PC-9 (cell line): ENCODE measurements at regions not wholly inside any gene's neighbourhood (a gene's known extent, or its start where the extent isn't known, plus 50 kb on each side); places are given as distances from the start of the nearest gene placed in this dataset.

Source experiments
- BruUV-seq: library from RNA; stranded (reverse); fragments of 400-500 nt; replicated peaks from 2 replicates; lab custom pipeline; 2021; lab: Mats Ljungman, UMichigan
- CTCF ChIA-PET: fragments of 300-600 bp; sonication (Branson Sonifier 250); formaldehyde crosslinking; loops from one replicate; lab custom pipeline; 2022; ENCODE audit warnings: antibody characterized with exemption; lab: Charles Lee
- POLR2A ChIA-PET: fragments of 300-600 bp; sonication (Branson Sonifier 250); formaldehyde crosslinking; loops from one replicate; lab custom pipeline; 2022; ENCODE audit warnings: antibody characterized with exemption; ENCODE audit not compliant: unreplicated experiment; lab: Charles Lee
- DNase-seq, 2 experiments: peaks; one replicate each; pipeline versions ENCODE4 v3.0.0 to v3.0.0-alpha.2; 2015 to 2022; ENCODE audit warnings: mixed read lengths in 1 of 2
- H2AFZ ChIP-seq: fragments of 200-600 bp; sonication (generic); 2 replicates; pipeline ENCODE4 v1.8.1; 2017; ENCODE audit warnings: antibody characterized with exemption
- H3F3A ChIP-seq: fragments of 200-600 bp; sonication (generic); 2 replicates; pipeline ENCODE4 v1.8.1; 2017; ENCODE audit warnings: antibody characterized with exemption, mild to moderate bottlenecking, low read depth; ENCODE audit not compliant: insufficient read depth
- H3K27ac ChIP-seq: fragments of 200-600 bp; sonication (generic); 2 replicates; pipeline ENCODE4 v1.6.1; 2016; ENCODE audit warnings: mixed run types
- H3K27me3 ChIP-seq: fragments of 200-600 bp; sonication (generic); 2 replicates; pipeline ENCODE4 v1.6.1; 2016; ENCODE audit warnings: low read depth, mixed run types; ENCODE audit not compliant: insufficient read depth
- H3K36me3 ChIP-seq: fragments of 200-600 bp; sonication (generic); 2 replicates; pipeline ENCODE4 v1.6.1; 2016; ENCODE audit warnings: low read depth, mixed run types
- H3K4me1 ChIP-seq: fragments of 200-600 bp; sonication (generic); replicated peaks from 2 replicates; pipeline ENCODE4 v1.6.1; 2016; ENCODE audit warnings: mixed run types; ENCODE audit not compliant: insufficient read depth
- H3K4me2 ChIP-seq: fragments of 200-600 bp; sonication (generic); 2 replicates; pipeline ENCODE4 v1.6.1; 2017; ENCODE audit warnings: mixed run types
- H3K4me3 ChIP-seq: fragments of 200-600 bp; sonication (generic); 2 replicates; pipeline ENCODE4 v1.6.1; 2016; ENCODE audit warnings: mixed run types
- H3K79me2 ChIP-seq: fragments of 200-600 bp; sonication (generic); 2 replicates; pipeline ENCODE4 v1.6.1; 2017; ENCODE audit warnings: low read depth, mixed run types
- H3K9me2 ChIP-seq: fragments of 200-600 bp; sonication (generic); 2 replicates; pipeline ENCODE4 v1.8.1; 2017; ENCODE audit warnings: mild to moderate bottlenecking; ENCODE audit not compliant: insufficient read depth
- H3K9me3 ChIP-seq: fragments of 200-600 bp; sonication (generic); 2 replicates; pipeline ENCODE4 v1.8.1; 2016; ENCODE audit warnings: low read depth; ENCODE audit not compliant: insufficient read depth
- H4K20me1 ChIP-seq: fragments of 200-600 bp; sonication (generic); 2 replicates; pipeline ENCODE4 v1.8.1; 2017; ENCODE audit not compliant: insufficient read depth
- EZH2 ChIP-seq: fragments of 200-600 bp; sonication (generic); IDR thresholded peaks from 2 replicates; pipeline ENCODE4 v1.8.0; 2017; ENCODE audit warnings: antibody characterized with exemption, low read depth
- intact Hi-C: fragments of 100-400 bp; cut with micrococcal nuclease; formaldehyde crosslinking; loops from one replicate; pipeline ENCODE4 v1.10.0; 2022; ENCODE audit not compliant: unreplicated experiment
- TF ChIP-seq, protein P1 (sequence below): fragments of 200-600 bp; sonication (generic); conservative IDR thresholded peaks from 2 replicates; pipeline ENCODE4 v1.6.1; 2017; ENCODE audit warnings: mixed run types, antibody characterized with exemption, mild to moderate bottlenecking, moderate library complexity

DNA sequence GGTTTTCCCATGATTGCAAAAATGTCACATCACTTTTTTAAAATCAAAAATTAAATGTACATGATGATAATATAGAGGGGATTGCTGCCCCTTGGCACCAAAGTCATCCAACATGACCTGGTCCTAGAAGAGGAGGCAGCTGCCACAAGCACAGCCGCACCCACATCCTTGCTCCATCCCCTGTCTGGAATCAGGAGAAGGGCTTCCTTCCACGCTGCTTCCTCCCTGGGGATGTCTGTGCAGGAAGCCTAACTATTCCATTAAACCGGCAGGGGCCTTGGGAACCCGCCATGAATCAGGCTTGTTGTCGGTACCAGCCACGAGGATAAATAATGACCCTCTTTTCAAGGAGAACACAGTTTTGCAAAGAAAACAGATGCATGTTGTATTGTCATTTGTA is 68.7 kb upstream of the AJAP1 start:
- Histone ChIP-seq H3K4me3 (no peak overlapping the region), H3K27me3 (peaks cover 18% of the 10 kb centered on the region)
- CTCF ChIA-PET, result no interaction called here

DNA sequence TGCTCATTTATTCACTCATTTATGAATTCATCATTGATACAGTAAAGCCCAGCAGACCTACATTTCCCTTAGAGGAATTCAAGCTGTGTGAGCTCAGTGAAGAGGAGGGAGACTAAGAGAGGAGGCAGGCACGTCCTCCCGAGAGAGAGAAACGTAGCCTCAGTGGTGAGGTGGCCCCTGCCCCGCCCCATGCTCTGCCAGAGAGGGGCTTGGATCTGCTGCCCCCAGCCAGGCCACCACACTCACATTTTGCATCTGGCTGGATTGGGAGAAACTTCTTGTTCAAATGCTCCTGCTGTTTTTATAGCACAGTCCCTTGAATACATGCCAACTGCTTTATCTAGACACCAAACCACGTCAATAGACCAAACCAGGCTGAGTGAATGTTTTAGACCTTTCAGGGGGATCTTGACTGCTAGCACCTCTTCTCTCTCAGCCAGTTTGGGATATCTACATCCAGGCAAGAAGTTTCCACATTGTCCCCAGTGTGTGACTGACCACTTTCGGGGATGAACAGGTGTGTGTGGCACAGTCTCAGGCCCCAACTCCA is 67.7 kb upstream of the AJAP1 start:
- Histone ChIP-seq H3K27me3 (peaks cover 24% of the 10 kb centered on the region), H4K20me1 (no peaks in the 10 kb centered on the region), H3K4me1 (no peaks in the 10 kb centered on the region), H3K4me3 (no peak overlapping the region), H3F3A (no peaks in the 10 kb centered on the region), H2AFZ (no peak overlapping the region), H3K79me2 (no peaks in the 10 kb centered on the region), H3K9me2 (no peaks in the 10 kb centered on the region), H3K9me3 (no peaks in the 10 kb centered on the region), H3K4me2 (no peak overlapping the region), H3K27ac (no peak overlapping the region), H3K36me3 (no peaks in the 10 kb centered on the region)
- DNase-seq, result no peak
- ChIA-PET POLR2A (no interaction called here), CTCF (no interaction called here)
- intact Hi-C loops, result no loop called here
- TF ChIP-seq EZH2, result no peak
- TF ChIP-seq, protein P1, sequence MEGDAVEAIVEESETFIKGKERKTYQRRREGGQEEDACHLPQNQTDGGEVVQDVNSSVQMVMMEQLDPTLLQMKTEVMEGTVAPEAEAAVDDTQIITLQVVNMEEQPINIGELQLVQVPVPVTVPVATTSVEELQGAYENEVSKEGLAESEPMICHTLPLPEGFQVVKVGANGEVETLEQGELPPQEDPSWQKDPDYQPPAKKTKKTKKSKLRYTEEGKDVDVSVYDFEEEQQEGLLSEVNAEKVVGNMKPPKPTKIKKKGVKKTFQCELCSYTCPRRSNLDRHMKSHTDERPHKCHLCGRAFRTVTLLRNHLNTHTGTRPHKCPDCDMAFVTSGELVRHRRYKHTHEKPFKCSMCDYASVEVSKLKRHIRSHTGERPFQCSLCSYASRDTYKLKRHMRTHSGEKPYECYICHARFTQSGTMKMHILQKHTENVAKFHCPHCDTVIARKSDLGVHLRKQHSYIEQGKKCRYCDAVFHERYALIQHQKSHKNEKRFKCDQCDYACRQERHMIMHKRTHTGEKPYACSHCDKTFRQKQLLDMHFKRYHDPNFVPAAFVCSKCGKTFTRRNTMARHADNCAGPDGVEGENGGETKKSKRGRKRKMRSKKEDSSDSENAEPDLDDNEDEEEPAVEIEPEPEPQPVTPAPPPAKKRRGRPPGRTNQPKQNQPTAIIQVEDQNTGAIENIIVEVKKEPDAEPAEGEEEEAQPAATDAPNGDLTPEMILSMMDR, result no peak
- no TSS peak for BruUV-seq

More for the DNA sequence above, 68.7 kb upstream of the AJAP1 start:
- no peaks in the 10 kb centered on the region for H3K9me3 ChIP-seq
- POLR2A ChIA-PET, result no interaction called here
- intact Hi-C loops, result no loop called here
- H4K20me1 ChIP-seq, result no peaks in the 10 kb centered on the region
- no peaks in the 10 kb centered on the region for H3K4me1 ChIP-seq
- no peaks in the 10 kb centered on the region for H3K36me3 ChIP-seq
- H3K4me2 ChIP-seq, result no peak overlapping the region
- no peaks in the 10 kb centered on the region for H3K9me2 ChIP-seq
- no TSS peak for BruUV-seq
- DNase-seq, result no peak
- H2AFZ ChIP-seq, result no peak overlapping the region
- TF ChIP-seq, protein P1, result no peak
- no peak for TF ChIP-seq EZH2
- H3K79me2 ChIP-seq, result no peaks in the 10 kb centered on the region
- H3K27ac ChIP-seq, result no peak overlapping the region
- H3F3A ChIP-seq, result no peaks in the 10 kb centered on the region

DNA sequence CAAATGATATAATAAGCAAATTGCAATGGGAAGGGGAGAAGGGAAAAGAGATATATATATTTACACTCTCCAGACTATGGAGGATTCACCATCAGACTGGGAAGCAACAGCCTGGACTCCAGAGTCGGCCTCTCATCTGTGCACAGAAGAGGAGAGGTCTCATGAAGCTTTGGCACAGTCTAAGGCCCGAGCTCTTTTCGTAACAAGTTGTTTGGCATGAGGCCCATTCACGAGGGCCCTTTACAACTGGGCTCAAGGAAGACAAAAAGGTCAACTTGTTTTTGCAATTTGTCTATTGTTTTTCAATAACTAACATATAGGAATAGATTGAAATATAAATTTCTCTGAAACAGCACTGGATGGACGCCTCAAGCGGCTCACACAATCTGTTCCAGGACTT is 66.7 kb upstream of the AJAP1 start:
- Histone ChIP-seq H3K4me3 (no peak overlapping the region), H3K9me2 (no peaks in the 10 kb centered on the region), H4K20me1 (no peaks in the 10 kb centered on the region), H3K36me3 (no peaks in the 10 kb centered on the region), H3F3A (no peaks in the 10 kb centered on the region), H3K79me2 (no peaks in the 10 kb centered on the region), H2AFZ (no peak overlapping the region), H3K4me1 (no peaks in the 10 kb centered on the region), H3K9me3 (no peaks in the 10 kb centered on the region), H3K27ac (no peak overlapping the region), H3K27me3 (peaks cover 33% of the 10 kb centered on the region), H3K4me2 (no peak overlapping the region)
- CTCF ChIA-PET, result no interaction called here
- no peak for DNase-seq
- BruUV-seq, result no TSS peak
- TF ChIP-seq, protein P1, result no peak
- TF ChIP-seq EZH2, result no peak
- intact Hi-C loops, result no loop called here
- POLR2A ChIA-PET, result no interaction called here
